ENCODE measurements at regions not wholly inside any gene's neighbourhood (a gene's known extent, or its start where the extent isn't known, plus 50 kb on each side); places are given as distances from the start of the nearest gene placed in this dataset.

DNA sequence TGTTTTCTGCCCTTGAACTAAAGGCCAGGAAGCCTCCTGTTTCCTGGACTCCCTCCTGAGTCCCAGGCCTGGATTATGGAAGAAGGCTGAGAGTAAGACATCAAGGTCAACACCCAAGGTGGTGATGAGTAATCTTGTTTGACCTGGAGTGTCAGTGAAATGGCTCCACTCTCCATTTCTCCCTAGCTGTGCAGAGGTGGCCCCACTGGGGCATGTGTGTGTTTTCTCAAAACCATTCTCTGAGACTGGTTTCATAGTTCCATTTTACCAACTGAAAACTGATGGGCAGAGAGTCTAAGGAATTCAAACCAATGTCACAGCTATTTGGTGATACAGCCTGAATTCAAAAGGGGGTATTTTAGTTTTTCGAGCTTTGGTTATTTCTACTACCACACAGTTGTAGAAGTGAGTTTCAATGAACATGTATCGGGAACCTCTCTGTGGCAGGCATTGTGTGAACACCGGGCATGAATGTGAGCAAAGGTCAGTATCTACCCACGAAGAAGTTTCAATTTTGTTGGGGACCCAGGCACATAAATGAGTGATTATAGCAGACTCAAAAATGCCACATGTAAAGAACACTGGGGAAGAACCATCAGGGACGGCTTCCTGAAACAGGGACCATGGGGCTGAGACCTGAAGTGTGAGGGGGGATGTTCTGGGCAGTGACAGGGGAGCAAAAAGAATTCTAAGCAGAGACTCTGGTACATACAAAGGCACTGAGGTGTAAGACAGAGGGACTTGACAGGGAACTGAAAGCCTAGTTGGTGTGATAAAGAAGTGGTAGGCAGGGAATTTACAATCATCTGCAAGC, 269.6 kb upstream of the KLF4 start:
- no peak for DNase-seq

DNA sequence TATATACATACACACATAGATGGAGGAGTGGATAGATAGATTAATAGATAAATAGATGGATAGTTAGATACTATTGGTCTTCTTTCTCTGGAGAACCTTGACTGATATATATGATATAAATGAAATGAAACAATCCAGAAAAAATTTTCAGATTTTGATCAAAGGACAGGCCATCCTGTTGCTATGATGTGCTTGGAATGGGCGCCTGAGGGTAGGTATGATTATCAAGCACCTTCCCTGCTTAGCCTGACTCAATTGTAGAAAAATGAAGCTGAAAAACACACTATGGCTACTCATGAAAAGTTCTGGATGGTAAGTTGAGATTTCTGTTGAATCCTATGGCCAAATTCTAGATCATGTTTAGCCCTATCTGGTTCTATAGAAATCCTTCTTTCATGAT, 266.5 kb upstream of the KLF4 start:
- DNase-seq, result no peak

DNA sequence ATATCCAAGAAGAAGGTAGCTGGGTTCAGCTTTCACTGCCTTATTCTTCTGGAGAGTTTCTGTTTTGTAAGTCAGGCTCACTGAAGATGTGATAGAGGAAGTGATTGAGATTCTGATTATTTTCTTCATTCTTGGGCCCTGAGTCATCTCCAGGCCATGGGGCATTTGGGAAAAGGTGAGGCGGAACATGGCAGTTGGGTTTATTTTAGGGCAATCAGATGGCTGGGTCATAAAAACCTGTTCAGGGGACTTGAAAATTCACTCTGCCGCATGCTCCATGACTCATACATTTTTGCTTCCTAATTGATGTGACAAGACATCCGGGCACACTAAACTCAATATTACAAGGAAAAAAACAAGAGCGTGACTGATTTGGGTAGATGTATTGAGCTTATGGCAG, 265.7 kb upstream of the KLF4 start:
- no peak for DNase-seq

DNA sequence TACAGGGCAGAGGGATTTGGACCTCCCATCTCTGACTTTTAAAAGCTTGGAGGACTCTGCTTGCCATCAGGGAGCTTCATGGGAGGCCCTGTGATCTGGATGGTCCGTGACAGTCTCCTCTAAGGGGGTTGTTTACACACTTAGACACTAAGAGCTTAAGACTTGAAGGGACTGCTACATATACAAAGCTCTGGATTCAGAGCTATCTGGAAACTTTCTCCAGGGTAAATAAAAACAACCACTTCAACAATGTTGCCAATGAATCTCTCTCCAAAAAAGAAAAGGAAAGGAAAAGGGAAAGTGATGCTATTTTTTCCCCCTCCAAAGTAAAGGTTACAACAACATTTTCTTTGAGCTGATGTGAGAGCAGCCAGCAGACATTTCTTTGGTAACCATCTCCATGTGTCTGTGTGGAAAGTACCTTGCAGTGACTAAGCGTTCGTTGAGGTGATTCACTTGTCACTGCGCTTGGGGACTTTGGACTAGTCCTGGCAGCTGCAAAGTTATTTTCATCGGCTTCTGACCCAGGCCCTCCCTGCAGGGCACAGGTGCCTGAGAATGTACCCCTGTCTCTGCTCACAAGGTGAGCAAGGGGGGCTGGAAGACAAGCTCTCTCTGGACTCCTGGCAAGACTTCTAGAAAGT, 262.1 kb upstream of the KLF4 start:
- DNase-seq, result no peak

DNA sequence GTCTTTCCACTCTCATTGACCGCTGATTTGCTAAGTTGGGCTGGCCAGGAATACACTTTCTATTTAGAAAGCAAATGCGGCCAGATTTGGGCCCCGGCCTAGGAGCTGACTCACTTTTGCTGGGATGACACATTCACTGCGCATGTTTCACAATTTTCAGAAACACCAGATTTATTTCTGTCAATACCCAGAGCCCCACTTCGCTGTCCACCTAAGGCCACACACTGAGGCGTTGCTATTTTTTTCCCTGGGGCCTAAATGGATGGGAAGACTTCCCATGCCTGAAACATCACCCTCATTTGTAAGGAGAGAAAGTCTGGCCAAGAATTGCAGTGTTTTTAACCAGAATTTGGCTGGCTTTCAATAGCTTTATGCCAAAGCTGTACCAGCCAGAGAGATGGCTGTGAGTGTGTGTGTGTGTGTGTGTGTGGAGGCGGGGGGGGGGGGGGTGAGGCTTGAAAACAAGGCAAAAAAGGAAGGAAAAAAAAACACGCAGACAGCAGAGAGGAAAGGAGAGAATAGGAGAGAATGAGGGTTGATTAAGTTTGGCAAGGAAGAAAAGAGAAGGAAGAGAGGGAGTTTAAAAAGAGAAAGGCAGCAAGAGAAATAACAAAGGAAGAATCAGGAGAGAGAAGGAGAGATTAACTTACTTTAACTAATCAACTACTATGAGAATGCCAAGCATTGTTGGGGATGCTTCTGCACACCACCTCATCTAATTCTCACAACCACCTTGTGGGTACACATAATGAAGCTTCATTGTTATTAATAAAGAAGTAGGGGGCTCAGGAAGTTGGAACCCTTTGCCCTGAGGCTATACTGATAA, 261.4 kb upstream of the KLF4 start:
- DNase-seq, result no peak

DNA sequence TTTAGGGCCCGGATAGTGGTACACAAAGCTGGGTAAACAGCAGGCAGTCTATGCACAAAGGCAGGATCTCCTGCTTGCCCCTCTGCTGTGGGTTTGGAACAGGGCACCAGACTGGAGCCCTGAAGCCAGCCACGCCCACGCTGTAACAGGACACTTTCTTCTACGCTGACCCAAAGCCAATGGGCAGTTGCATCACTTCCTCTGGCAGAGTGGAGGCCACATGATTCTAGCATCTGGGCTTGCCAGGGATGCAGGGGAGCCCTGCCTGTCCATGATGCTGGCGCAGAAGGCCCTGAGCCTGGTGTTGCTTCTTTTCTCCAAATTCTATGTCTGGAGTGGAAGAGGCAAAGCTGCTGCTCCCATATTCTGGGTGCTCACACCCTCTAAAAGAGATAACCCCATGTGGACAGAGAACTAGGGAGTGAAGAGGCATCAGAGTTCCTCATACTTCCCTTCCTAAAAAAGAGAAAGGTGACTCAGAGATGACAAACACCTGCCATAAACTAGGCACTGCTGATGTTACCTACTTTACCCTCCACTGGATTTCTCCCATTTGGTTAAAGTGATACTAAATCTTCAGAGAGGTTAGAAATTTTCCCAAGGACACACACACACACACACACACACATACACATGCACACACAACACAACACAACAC, 260.3 kb upstream of the KLF4 start:
- no peak for DNase-seq

DNA sequence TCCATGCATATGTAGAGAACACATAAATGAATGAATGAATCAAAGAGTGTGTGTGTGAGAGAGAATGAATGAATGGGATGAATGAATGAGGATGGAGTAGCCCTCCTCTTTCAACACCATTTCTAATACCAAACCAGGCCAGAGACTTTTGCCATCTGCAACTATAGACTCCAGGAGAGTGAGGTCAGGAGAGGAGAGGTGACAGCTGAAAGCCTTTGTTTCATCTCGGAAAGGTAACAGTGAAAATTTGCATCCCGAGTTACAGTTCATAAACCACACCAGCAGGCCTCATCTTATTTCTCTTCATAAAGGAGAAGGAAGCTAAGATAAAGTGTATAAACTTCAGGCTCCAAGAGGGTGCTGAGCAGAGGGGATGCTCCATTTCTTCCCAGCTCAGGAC, 255.3 kb upstream of the KLF4 start:
- DNase-seq, result peak; percentile 73

DNA sequence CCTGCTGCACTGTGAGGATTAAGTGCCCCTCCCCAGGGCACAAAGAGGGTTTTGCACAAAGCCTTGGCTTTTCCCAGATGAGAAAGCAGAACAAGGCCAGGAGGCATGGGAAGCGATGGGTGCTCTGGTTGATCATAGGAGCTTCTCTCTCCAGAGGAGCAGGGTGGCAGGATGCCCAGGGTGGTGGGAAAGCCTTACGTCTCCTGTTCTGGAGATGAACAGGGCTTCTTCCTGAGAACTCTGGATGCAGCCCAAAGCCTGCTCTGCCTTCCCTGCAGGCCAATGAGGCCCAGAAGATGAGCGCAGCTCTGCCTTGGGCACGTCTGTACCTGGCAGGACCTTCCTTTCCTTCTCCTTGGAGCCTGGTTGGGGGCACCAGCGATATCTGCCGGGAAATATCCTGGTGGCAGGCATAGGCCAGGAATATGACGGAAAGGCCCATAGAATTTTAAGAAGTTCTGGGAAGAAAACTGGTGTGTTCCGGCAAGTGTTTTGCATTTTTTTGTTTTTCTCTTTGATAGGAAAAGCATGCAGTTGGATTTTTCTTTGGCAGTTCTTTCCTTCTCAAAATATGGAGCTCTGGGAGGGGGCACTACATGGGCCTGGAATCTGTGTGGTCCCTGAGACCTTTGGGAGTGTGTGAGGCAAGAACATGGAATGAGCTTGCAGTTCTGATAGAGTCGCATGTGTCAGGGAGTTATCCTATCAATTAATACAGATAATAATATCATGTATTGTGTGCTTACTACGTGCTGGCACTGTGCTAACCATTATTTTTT, 253.2 kb upstream of the KLF4 start:
- no peak for DNase-seq

DNA sequence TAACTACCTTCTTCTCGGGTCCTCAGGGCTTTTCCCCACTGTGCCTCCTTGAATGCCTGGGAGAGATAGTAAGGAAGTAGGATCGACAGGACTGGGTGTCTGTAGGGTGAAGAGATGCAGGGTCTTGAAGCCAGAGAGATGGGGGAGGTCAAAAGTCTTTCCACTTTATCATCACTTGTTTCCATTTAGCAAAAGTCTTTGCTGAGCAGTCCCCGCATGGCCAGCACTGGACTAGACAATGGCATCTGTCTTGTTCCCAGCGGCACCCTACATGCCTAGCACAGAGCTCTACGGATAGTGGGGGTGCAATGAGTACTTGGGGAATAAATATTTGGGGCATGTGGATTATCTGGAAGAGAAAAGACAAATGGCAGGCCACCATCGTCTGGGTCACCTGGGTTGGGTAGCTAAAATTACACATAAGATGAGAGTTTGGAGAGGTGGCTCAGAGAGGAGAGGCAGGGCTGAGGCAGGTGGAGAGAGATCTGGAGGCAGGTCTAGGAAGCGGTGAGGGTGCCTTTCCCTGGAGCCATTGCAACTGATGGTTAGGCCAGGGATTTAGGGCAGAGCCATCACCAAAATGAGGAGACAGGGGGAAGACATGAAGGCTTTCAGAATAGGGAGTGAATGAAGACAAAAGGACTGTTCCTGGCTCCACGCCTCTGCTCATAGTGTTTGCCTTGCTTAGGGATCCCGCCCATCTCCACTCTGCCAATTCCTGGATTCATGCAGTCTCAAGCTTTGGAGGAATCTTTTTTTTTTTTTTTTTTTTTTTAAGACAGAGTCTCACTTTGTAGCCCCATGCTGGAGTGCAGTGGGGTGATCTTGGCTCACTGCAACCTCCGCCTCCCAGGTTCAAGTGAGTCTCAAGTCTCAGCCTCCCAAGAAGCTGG, 250.8 kb upstream of the KLF4 start:
- no peak for DNase-seq

DNA sequence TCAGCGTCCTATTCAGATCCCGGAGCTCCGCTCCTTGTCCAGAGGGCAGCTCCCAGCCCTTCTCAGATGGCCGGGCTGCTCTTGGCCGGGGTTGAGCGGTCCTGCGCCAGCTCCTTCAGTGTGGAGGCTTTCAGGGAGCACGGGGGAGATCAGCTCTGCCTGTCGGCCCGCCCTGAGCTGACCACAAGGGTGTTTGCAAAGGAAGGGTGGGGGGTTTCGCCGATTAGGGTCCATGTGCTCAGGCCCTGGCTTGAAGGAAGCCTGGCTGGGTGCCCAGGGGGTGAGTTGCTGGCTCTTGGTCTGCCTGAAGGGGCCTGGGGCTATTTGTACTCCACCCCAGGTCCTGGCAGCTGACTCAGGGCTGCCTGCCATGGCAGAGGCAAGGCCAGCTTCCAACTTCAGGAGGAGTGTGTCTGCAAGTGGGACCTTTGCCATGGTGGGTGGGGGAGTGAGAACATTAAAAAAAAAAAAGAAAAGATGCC, 250.1 kb upstream of the KLF4 start:
- no peak for DNase-seq

DNA sequence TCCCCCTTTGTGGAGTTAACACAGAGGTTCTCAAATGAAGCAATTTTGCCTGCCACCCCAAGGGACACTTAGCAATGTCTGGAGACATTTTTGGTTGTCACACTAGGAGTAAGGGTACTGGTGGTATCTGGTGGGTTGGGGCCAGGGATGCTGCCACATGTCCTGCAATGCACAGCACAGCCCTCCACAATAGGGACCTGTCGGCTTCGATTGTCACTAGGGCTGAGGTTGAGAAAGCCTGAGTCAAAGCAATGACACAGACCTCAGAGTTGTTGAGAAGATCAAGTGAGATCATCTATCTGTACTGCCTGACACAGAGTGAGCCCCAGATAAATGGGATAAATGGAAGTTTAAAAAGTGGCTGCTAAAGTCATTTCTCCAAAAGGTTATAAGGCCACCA, 249.2 kb upstream of the KLF4 start:
- no peak for DNase-seq

DNA sequence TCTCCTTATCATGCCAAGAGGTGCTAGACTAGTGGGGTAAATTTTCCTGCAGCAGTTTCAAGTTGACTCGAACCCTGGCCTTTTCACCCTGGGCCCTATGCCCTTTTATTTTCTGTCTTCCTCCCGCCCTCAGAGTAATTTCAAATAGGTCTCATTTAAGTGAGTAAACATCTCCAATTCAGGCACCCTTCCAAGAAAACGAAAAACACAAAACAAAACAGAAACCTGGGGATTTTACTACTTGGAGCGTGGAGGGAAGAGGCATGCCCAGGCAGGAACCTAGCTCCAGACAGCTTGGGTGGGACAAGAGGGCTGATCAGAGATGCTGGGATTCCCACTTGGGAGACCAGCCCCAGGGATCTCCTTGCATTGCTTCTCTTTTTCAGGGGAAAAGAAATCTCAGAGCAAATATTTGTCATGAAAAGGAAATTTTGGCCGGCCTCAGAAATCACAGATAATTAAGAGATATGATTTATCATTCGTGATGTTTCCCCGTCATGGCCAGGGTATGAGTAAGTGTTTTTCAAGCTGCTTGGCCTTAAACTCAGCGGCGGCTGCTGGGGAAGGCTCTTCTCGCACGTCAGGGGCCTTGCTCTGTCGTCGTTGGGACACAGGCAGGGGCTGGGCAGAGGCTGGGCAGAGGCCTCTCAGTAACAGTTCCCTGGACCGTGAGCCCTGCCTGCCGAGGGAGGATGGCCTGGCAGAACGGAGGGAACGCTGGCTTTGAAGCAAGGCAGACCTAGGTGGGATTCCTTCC, 248.6 kb upstream of the KLF4 start:
- no peak for DNase-seq

DNA sequence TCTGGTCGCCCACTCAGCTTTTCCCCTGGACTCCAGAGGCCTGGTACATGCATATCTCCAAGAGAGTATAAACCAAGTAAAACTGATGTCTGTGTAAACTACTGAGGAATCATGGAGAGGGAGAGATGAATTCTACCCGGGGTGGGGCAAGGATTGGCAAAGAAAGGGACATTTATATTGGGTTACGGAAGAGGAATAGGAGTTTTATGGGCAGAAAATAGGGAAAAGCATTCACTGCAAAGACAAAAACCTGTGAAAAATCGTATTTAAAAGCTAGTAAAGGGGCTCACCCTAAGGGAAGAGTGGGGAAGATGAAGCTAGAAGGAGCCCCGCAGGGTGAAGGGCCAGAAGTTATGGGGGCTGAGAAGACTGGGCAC, 248.0 kb upstream of the KLF4 start:
- no peak for DNase-seq

DNA sequence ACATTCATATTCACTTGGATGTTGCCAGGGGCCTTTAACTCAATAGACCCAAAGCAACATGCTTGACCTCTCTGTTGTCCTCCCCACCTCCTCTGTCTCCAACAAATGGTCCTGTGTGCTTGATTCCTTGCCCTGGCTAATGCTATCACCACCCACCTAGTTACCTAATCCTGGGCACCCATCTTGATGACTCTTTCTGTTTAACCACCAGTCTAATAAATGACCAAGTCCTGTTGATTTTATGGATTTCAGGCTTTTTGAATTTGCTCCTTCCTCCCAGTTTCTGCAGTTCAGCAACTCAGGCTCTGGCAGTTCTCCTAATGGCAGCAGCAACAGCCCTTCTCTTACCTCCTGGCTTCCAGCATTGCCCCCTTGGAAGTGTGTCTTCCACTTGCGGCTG, 246.3 kb upstream of the KLF4 start:
- no peak for DNase-seq

DNA sequence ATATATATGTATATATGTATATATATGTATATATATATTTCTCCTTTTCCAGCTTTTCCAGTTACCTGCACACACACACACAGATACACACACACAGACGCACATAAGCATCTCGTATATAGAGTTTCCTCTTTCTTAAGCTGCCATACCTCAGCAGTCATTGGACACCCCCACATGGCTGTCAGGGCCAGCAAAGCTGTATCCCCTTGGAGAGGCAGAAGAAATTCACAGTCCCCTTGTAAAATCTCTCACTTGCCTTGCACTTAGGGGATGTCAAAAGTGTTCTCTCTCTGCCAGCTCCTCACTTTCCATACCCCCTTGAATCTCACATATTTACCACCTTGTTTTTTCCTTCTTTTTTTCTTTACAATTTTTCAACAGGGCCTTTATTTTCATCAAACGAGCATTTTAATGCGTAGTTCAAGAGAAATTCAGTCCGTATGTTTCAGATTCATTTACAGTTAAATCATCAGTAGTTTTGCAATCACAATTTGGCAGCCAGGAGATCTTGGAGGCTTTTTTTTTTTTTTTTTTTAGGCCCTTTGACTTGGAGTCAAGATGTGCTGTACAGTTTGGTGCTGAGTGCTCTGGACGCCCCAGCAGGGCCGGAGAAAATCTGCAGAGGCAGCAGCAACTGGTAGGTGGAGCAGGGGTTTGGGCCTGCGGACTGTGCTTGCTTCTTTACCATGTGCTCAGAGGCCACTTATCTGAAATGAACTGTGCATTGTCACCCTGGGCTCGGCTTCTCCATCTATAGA, 244.9 kb upstream of the KLF4 start:
- DNase-seq, result no peak

DNA sequence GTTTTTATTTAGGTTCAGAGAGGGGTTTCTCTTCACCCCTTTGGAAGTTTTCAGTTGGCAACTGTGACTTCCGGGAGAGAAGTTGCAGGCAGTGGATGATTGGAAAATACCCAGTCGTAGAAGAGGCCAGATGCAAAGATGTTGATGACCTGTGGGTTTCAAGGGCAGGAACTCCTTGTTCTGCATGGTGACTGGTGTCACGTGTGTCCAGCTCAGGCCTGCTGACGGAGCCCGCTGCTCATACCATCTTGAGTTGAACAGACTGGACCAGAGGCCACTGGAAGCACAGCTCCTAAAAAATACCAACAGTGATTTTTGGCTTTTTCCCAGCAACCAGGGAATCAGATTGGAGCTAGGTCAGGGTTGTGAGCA, 243.9 kb upstream of the KLF4 start:
- DNase-seq, result no peak

DNA sequence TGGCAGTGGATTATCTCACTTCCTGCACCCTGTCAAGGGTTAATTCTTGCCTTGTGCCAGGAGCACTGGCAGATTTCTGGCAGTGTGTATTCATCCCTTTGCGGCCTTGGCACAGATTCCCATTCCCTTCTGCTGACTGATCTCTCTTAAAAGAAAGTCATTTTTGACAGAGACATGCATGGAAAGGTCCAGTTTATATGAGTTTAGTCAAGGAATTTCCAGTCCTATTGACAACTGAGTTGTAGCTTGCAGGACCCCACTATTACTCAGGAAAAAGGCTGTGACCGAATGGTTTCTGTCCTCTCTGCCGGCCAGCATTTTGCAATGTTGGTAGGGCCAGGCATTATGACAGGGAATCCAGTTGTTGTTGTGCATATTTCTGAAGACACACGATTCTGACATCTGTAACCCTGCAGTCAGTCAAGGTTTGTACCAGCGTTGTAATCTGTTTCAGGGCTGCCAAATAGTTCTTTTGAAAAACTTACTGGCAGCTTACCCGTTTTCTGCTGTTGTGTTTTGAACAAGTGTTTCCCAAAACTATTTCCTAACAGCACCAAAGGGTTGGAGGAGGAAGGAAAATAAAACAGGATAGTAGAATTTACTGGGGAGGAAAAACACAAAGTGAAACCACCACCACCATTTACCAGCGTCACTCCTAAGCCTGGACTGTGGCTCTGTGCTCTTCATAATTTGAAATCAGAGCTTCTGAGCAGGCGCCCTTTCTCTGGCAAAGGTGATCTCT, 243.4 kb upstream of the KLF4 start:
- DNase-seq, result no peak

DNA sequence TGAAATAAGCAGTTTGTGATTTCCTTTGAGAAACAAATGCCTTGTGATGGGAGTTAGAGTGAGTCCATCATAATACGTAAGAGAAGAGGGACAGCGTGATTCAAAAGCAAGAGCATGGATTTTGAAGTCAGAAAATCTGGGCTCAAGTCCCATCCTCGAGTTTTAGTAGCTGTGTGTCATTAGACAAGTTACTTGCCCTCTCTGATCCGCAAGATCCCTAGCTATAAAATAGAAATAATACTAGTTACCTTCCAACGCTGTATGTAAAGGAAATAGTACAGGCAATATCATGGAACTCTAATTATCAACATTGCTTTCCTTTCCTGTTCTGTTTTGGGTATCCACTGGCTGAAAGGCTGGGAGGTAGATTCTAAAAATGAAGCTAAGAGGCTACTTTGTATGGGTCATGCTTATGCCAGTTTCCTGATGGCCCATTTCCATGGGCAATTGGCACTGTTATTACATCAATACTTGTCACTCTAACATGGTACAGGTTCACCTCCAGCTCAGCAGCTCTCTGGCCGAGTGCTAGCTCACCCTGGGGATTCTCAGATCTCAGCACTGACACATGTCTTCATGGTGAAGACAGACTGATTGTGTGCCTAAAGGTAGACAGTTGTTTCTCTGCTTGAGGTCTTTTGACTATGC, 241.7 kb upstream of the KLF4 start:
- no peak for DNase-seq

DNA sequence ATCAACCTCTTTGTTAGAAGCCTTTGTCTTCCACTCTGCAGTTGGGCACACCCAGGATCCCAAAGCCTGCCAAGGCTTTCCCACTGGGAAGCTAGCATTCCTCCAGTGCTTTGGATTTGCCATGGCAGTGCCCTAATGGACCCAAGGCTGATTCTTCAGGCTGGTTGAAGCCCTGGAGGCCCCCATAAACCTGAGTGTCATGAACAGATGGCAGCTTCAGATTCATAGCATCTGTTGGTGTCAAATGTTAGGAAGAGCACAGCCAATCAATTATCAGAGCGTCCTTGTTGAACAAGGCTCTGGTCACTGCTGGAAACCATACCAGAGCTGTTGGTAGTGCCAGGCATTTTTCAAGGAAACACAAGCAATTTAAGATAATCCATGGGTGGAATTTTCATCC, 241.1 kb upstream of the KLF4 start:
- no peak for DNase-seq

All from NCI-H526 treated with DMSO at 0.1 percent for 48 hours (cell line).